Smooth muscle cell (in vitro differentiated cells): ENCODE measurements at regions not wholly inside any gene's neighbourhood (a gene's known extent, or its start where the extent isn't known, plus 50 kb on each side); places are given as distances from the start of the nearest gene placed in this dataset.

ENCODE experiments used
- DNase-seq: peaks from one replicate; lab custom pipeline; 2025; ENCODE audit not compliant: unreplicated experiment; lab: John Stamatoyannopoulos, UW
- H2AFZ ChIP-seq: fragments of 200-600 bp; sonication (generic); 2 replicates; pipeline ENCODE4 v1.6.0; 2016; ENCODE audit warnings: antibody characterized with exemption, low read depth, mild to moderate bottlenecking
- H3F3A ChIP-seq: fragments of 200-600 bp; sonication (generic); 2 replicates; pipeline ENCODE4 v1.6.0; 2017; ENCODE audit warnings: antibody characterized with exemption, low read depth
- H3K27ac ChIP-seq: fragments of 200-600 bp; sonication (generic); 2 replicates; pipeline ENCODE4 v1.5.1; 2016; ENCODE audit warnings: low read depth, mild to moderate bottlenecking
- H3K27me3 ChIP-seq: fragments of 200-600 bp; sonication (generic); 2 replicates; pipeline ENCODE4 v1.6.1; 2016; ENCODE audit warnings: low read depth, mild to moderate bottlenecking
- H3K36me3 ChIP-seq: fragments of 200-600 bp; sonication (generic); 2 replicates; pipeline ENCODE4 v1.5.1; 2016; ENCODE audit warnings: low read depth
- H3K4me1 ChIP-seq: fragments of 200-600 bp; sonication (generic); 2 replicates; pipeline ENCODE4 v1.5.1; 2016; ENCODE audit warnings: low read depth
- H3K4me2 ChIP-seq: fragments of 200-600 bp; sonication (generic); 2 replicates; pipeline ENCODE4 v1.6.0; 2016; ENCODE audit warnings: mild to moderate bottlenecking
- H3K4me3 ChIP-seq: fragments of 200-600 bp; sonication (generic); 2 replicates; pipeline ENCODE4 v1.5.1; 2016; ENCODE audit warnings: mild to moderate bottlenecking
- H3K79me2 ChIP-seq: fragments of 200-600 bp; sonication (generic); 2 replicates; pipeline ENCODE4 v1.6.0; 2016; ENCODE audit warnings: low read depth, mild to moderate bottlenecking
- H3K9ac ChIP-seq: fragments of 200-600 bp; sonication (generic); 2 replicates; pipeline ENCODE4 v1.6.0; 2016; ENCODE audit warnings: low read depth
- H3K9me3 ChIP-seq: fragments of 200-600 bp; sonication (generic); replicated peaks from 2 replicates; pipeline ENCODE4 v1.5.1; 2016; ENCODE audit warnings: low read depth
- H4K20me1 ChIP-seq: fragments of 200-600 bp; sonication (generic); 2 replicates; pipeline ENCODE4 v1.6.0; 2016; ENCODE audit warnings: low read depth
- WGBS: methylation state at CpG from one replicate; pipeline ENCODE4 v1.1.7; 2016; ENCODE audit warnings: low lambda C conversion rate; 5-methylcytosine and 5-hydroxymethylcytosine counted together
- TF ChIP-seq, protein P1 (sequence below): fragments of 200-600 bp; sonication (generic); IDR thresholded peaks from 2 replicates; pipeline ENCODE4 v1.5.1; 2017; ENCODE audit warnings: borderline replicate concordance, mild to moderate bottlenecking, antibody characterized with exemption; ENCODE audit not compliant: insufficient read depth, poor library complexity, severe bottlenecking

DNA sequence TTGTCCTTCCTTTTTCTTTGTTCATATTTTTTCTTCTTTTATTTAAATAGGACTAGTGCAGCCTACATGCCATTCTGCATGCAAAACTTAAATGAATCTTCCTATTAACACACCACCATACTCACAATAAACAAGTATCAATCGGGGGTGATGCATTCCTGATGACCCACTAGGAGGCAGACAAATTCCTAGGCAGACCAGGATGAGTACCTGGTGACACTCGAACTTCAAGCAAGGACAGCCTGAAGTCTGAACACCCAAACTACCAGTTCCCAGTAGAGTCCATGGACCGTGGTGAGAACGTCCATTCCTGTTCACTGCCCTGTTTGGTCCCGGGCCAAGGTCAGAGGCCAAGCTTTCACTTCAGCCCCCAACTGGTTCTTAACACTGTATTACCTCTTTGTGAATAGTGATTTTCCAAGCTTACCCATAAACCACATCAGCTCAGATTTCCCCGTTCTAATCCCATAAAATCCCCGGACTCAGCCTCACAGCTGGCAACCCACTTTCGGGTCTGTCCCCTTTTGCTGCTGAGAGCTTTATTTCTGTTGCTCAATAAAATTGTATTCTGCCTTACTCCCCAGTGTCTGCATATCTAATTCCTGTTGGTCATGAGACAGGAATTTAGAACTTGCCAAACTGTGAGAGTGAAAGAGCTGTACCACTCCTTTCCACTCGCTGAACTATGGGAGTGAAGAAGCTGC is 1286.6 kb downstream of the FSTL5 start:
- Histone ChIP-seq H2AFZ (no peak overlapping the region), H3K27me3 (no peaks in the 10 kb centered on the region), H3K27ac (no peak overlapping the region), H3K9ac (no peak overlapping the region), H3K36me3 (no peaks in the 10 kb centered on the region), H4K20me1 (no peaks in the 10 kb centered on the region), H3K4me2 (peak overlapping the region; percentile 40), H3K4me3 (no peak overlapping the region), H3F3A (no peaks in the 10 kb centered on the region), H3K4me1 (no peaks in the 10 kb centered on the region), H3K79me2 (no peaks in the 10 kb centered on the region), H3K9me3 (no peaks in the 10 kb centered on the region)
- TF ChIP-seq, protein P1, sequence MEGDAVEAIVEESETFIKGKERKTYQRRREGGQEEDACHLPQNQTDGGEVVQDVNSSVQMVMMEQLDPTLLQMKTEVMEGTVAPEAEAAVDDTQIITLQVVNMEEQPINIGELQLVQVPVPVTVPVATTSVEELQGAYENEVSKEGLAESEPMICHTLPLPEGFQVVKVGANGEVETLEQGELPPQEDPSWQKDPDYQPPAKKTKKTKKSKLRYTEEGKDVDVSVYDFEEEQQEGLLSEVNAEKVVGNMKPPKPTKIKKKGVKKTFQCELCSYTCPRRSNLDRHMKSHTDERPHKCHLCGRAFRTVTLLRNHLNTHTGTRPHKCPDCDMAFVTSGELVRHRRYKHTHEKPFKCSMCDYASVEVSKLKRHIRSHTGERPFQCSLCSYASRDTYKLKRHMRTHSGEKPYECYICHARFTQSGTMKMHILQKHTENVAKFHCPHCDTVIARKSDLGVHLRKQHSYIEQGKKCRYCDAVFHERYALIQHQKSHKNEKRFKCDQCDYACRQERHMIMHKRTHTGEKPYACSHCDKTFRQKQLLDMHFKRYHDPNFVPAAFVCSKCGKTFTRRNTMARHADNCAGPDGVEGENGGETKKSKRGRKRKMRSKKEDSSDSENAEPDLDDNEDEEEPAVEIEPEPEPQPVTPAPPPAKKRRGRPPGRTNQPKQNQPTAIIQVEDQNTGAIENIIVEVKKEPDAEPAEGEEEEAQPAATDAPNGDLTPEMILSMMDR, result no peak
- DNase-seq, result no peak
- WGBS, result 43% methylated on average over 9 of the region's 9 CpGs

DNA sequence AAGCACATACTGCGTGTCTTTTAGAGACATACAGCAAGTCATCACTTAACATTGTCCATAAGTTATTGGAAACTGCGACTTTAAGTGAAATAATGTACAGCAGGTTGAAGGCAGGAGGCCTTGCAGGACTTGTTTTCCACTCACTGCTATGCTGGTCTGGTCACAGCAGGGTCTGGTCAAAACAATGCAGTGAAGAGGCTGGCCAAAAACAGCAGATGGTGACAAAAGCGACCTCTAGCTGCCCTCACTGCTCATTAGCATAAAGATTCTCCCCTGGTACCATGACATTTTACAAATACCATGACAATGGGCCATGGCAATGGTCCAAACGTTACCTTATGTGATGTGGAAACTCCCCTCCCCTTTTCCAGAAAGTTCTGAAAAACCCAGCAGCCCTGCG is 1283.6 kb downstream of the FSTL5 start:
- H3K27ac ChIP-seq, result no peak overlapping the region
- H2AFZ ChIP-seq, result no peak overlapping the region
- H3K4me2 ChIP-seq, result no peak overlapping the region
- H4K20me1 ChIP-seq, result no peaks in the 10 kb centered on the region
- TF ChIP-seq, protein P1, result no peak
- DNase-seq, result no peak
- no peaks in the 10 kb centered on the region for H3K9me3 ChIP-seq
- no peaks in the 10 kb centered on the region for H3K79me2 ChIP-seq
- H3K4me3 ChIP-seq, result no peak overlapping the region
- no peak overlapping the region for H3K9ac ChIP-seq
- no peaks in the 10 kb centered on the region for H3K27me3 ChIP-seq
- no peaks in the 10 kb centered on the region for H3K36me3 ChIP-seq
- H3F3A ChIP-seq, result no peaks in the 10 kb centered on the region
- H3K4me1 ChIP-seq, result no peaks in the 10 kb centered on the region
- 92% methylated on average over 5 of the region's 5 CpGs for WGBS

DNA sequence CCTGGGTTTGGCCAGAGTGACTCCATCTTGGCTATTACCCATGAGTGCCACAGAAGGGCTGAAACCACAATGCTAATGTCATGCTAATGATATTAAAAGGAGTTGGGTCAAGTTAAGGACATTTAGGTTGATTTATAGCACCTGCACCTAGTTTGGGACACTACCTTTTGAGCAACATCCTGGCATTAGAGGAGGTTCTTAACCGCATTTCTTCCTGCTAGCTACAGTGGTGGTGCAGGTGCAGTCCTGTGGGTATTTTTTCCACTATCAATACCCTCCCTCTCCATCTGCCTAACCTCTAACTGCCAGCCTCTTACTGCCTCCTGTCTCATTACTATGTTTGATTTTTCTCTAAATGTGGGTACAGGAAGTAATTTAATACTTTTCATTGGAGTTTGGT is 1276.1 kb downstream of the FSTL5 start:
- no peak for DNase-seq
- 100% methylated on average over 1 of the region's 1 CpG for WGBS
- no peaks in the 10 kb centered on the region for H3K27me3 ChIP-seq
- H3K79me2 ChIP-seq, result no peaks in the 10 kb centered on the region
- TF ChIP-seq, protein P1, result no peak
- H3K4me1 ChIP-seq, result no peaks in the 10 kb centered on the region
- H3K9me3 ChIP-seq, result no peaks in the 10 kb centered on the region
- H3K9ac ChIP-seq, result no peak overlapping the region
- no peak overlapping the region for H3K4me2 ChIP-seq
- no peak overlapping the region for H3K27ac ChIP-seq
- no peaks in the 10 kb centered on the region for H4K20me1 ChIP-seq
- H3K36me3 ChIP-seq, result no peaks in the 10 kb centered on the region
- no peak overlapping the region for H3K4me3 ChIP-seq
- H3F3A ChIP-seq, result no peaks in the 10 kb centered on the region
- no peak overlapping the region for H2AFZ ChIP-seq

DNA sequence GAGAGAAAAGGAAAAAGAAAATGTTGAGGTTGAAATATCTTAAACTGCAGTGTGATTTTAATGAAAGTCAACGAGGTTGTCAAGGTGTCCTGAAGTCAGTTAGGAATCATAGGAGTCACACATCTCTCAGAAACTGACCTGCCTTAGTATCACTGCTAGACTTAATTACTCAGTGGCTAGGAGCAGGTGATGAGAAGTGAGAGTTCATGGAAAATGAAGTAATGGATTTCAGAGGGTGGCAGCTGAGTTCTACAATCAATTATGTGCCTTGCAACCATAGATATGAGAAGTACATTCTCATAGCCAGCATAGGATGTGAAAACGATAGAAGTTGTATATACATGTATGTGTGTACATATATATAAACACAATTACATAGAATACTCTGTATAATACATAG is 1269.7 kb downstream of the FSTL5 start:
- H3K27me3 ChIP-seq, result no peaks in the 10 kb centered on the region
- H2AFZ ChIP-seq, result no peak overlapping the region
- no peaks in the 10 kb centered on the region for H4K20me1 ChIP-seq
- H3K9ac ChIP-seq, result no peak overlapping the region
- no peak for DNase-seq
- H3K4me3 ChIP-seq, result no peak overlapping the region
- no peak overlapping the region for H3K27ac ChIP-seq
- TF ChIP-seq, protein P1, result no peak
- H3K9me3 ChIP-seq, result no peaks in the 10 kb centered on the region
- H3K4me1 ChIP-seq, result no peaks in the 10 kb centered on the region
- H3K4me2 ChIP-seq, result no peak overlapping the region
- 89% methylated on average over 2 of the region's 2 CpGs for WGBS
- no peaks in the 10 kb centered on the region for H3K79me2 ChIP-seq
- H3F3A ChIP-seq, result no peaks in the 10 kb centered on the region
- H3K36me3 ChIP-seq, result no peaks in the 10 kb centered on the region
